A549 (cell line): ENCODE measurements at regions not wholly inside any gene's neighbourhood (a gene's known extent, or its start where the extent isn't known, plus 50 kb on each side); places are given as distances from the start of the nearest gene placed in this dataset.

Source experiments
- ATAC-seq, 2 experiments: fragments of 200-7000 bp in 1 of 2; fragments of >200 bp in 1 of 2; cut with Nextera tagmentation in 1 of 2; cut with Tn5 transposase in 1 of 2; 3 replicates each; pipeline versions ENCODE4 v1.8.0 to v1.9.1; 2018 to 2020; ENCODE audit warnings: mild to moderate bottlenecking in 1 of 2, moderate library complexity in 1 of 2
- CTCF ChIA-PET: fragments of 300-600 bp; sonication (Branson Sonifier 250); formaldehyde crosslinking; extraction: SDS; loops from one replicate; lab custom pipeline; 2021; ENCODE audit warnings: antibody characterized with exemption, inconsistent platforms; lab: Yijun Ruan, JAX
- POLR2A ChIA-PET: fragments of 350-600 bp; formaldehyde crosslinking; extraction: SDS; loops from one replicate; lab custom pipeline; 2021; ENCODE audit warnings: antibody characterized with exemption, inconsistent platforms; lab: Yijun Ruan, JAX
- DNase-seq, 2 experiments: peaks; one replicate each; pipeline versions ENCODE4 v3.0.0 to v3.0.0-alpha.2; 2011 to 2016; ENCODE audit warnings: low read depth in 1 of 2, low spot score in 1 of 2
- FAIRE-seq: peaks from 2 replicates; lab custom pipeline; 2011; peaks lifted over from hg19 to GRCh38; lab: Jason Lieb, UNC
- H3K27ac ChIP-seq, 2 experiments: fragments of >200 bp; sonication (Bioruptor Twin); formaldehyde crosslinking; 3 replicates each; pipeline ENCODE4 v1.5.1; 2016 to 2017
- H3K4me1 ChIP-seq: fragments of >200 bp; sonication (Bioruptor Twin); formaldehyde crosslinking; 3 replicates; pipeline ENCODE4 v1.6.1; 2016
- H3K4me2 ChIP-seq: fragments of >200 bp; sonication (Bioruptor Twin); formaldehyde crosslinking; 3 replicates; pipeline ENCODE4 v1.6.1; 2016
- H3K4me3 ChIP-seq: fragments of >200 bp; sonication (Bioruptor Twin); formaldehyde crosslinking; 3 replicates; pipeline ENCODE4 v1.5.1; 2016
- H3K9me3 ChIP-seq: fragments of >200 bp; sonication (Bioruptor Twin); formaldehyde crosslinking; 3 replicates; pipeline ENCODE4 v1.6.1; 2016
- BHLHE40 ChIP-seq: IDR thresholded peaks from 2 replicates; pipeline ENCODE4 v1.6.1; 2012; ENCODE audit warnings: low read depth, low read length, inconsistent platforms
- CHD4 ChIP-seq: fragments of 200-600 bp; sonication (generic); IDR thresholded peaks from 2 replicates; pipeline ENCODE4 v1.6.1; 2016; ENCODE audit warnings: antibody characterized with exemption, mild to moderate bottlenecking, borderline replicate concordance
- CTCF ChIP-seq: fragments of >200 bp; sonication (Bioruptor Twin); formaldehyde crosslinking; IDR thresholded peaks from 3 replicates; pipeline ENCODE4 v1.5.1; 2016
- E2F6 ChIP-seq: IDR thresholded peaks from 2 replicates; pipeline ENCODE4 v1.6.1; 2012; ENCODE audit warnings: low read depth, borderline replicate concordance
- EHF ChIP-seq: fragments of 250-450 bp; sonication (Bioruptor Pico); IDR thresholded peaks from 2 replicates; pipeline ENCODE4 v1.5.0; 2020; ENCODE audit warnings: mild to moderate bottlenecking
- EHMT2 ChIP-seq: fragments of 200-600 bp; sonication (generic); IDR thresholded peaks from 2 replicates; pipeline ENCODE4 v1.6.1; 2016; ENCODE audit warnings: antibody characterized with exemption, low read depth, mild to moderate bottlenecking, moderate library complexity
- FOSB ChIP-seq: fragments of 250-450 bp; sonication (Bioruptor Pico); IDR thresholded peaks from 2 replicates; pipeline ENCODE4 v1.5.0; 2020; ENCODE audit warnings: mild to moderate bottlenecking, moderate library complexity
- FOSL2 ChIP-seq, 2 experiments: fragments of 450-650 bp in 1 of 2; fragments of >200 bp in 1 of 2; sonication (Bioruptor Twin) in 1 of 2; formaldehyde crosslinking; IDR thresholded peaks; 2 replicates each; pipeline versions ENCODE4 v1.5.0 to v1.6.1; 2016 to 2020; ENCODE audit warnings: mild to moderate bottlenecking in 1 of 2, moderate library complexity in 1 of 2
- FOXS1 ChIP-seq: fragments of 250-450 bp; sonication (Bioruptor Pico); IDR thresholded peaks from 2 replicates; pipeline ENCODE4 v1.5.0; 2020; ENCODE audit warnings: mild to moderate bottlenecking, moderate library complexity
- HDAC2 ChIP-seq: fragments of 200-600 bp; sonication (generic); IDR thresholded peaks from 2 replicates; pipeline ENCODE4 v1.6.1; 2016
- HOXA7 ChIP-seq: fragments of 250-450 bp; sonication (Bioruptor Pico); IDR thresholded peaks from 2 replicates; pipeline ENCODE4 v1.5.0; 2020; ENCODE audit warnings: mild to moderate bottlenecking, moderate library complexity
- HOXB5 ChIP-seq: fragments of 250-450 bp; sonication (Bioruptor Pico); IDR thresholded peaks from 2 replicates; pipeline ENCODE4 v1.5.0; 2020; ENCODE audit warnings: mild to moderate bottlenecking, moderate library complexity
- KDM5A ChIP-seq: fragments of 200-600 bp; sonication (generic); IDR thresholded peaks from 2 replicates; pipeline ENCODE4 v1.6.1; 2016; ENCODE audit warnings: antibody characterized with exemption, mild to moderate bottlenecking
- MAFK ChIP-seq: fragments of 450-650 bp; IDR thresholded peaks from 2 replicates; pipeline ENCODE4 v1.6.1; 2014; ENCODE audit not compliant: partially characterized antibody
- MAZ ChIP-seq: fragments of 150-350 bp; IDR thresholded peaks from 2 replicates; pipeline ENCODE4 v1.6.1; 2014; ENCODE audit warnings: antibody characterized with exemption, low read depth, low read length, borderline replicate concordance
- NPAS2 ChIP-seq: fragments of 250-450 bp; sonication (Bioruptor Pico); IDR thresholded peaks from 2 replicates; pipeline ENCODE4 v1.8.0; 2022; ENCODE audit warnings: mild to moderate bottlenecking, moderate library complexity, borderline replicate concordance
- POLR2AphosphoS2 ChIP-seq: conservative IDR thresholded peaks from 2 replicates; pipeline ENCODE4 v1.6.1; 2012; ENCODE audit warnings: low read length, improper control_type of control experiment, inconsistent platforms
- RAD21 ChIP-seq, 2 experiments: fragments of >200 bp in 1 of 2; sonication (Bioruptor Twin) in 1 of 2; formaldehyde crosslinking in 1 of 2; IDR thresholded peaks in 1 of 2; conservative IDR thresholded peaks in 1 of 2; 2 replicates in 1 of 2; 3 replicates in 1 of 2; pipeline ENCODE4 v1.6.1; 2012 to 2018; ENCODE audit warnings: inconsistent platforms in 1 of 2
- RCOR1 ChIP-seq: fragments of 150-350 bp; IDR thresholded peaks from 2 replicates; pipeline ENCODE4 v1.6.1; 2014; ENCODE audit warnings: antibody characterized with exemption, low read length, low read depth
- SMC3 ChIP-seq: fragments of >200 bp; sonication (Bioruptor Twin); formaldehyde crosslinking; IDR thresholded peaks from 3 replicates; pipeline ENCODE4 v1.6.1; 2018; ENCODE audit warnings: inconsistent platforms
- SREBF2 ChIP-seq: fragments of 450-650 bp; IDR thresholded peaks from 2 replicates; pipeline ENCODE4 v1.6.1; 2014; ENCODE audit warnings: mild to moderate bottlenecking, moderate library complexity
- TP53 ChIP-seq: fragments of 250-450 bp; sonication (Bioruptor Pico); IDR thresholded peaks from 2 replicates; pipeline ENCODE4 v1.5.0; 2021; ENCODE audit warnings: mild to moderate bottlenecking, moderate library complexity
- ZC3H11A ChIP-seq: fragments of 450-650 bp; IDR thresholded peaks from 2 replicates; pipeline ENCODE4 v1.6.1; 2014; ENCODE audit warnings: antibody characterized with exemption, mild to moderate bottlenecking
- WGBS: methylation state at CpG from one replicate; pipeline ENCODE4 v1.1.6; 2017; ENCODE audit errors: missing lambda C conversion rate; 5-methylcytosine and 5-hydroxymethylcytosine counted together
- TF ChIP-seq, protein P1 (sequence below): IDR thresholded peaks from 2 replicates; pipeline ENCODE4 v1.6.1; 2012

GRCh38 chr13:50401721-50402465, 386.6 kb downstream of the KCNRG start:
- no peak overlapping the region for H3K4me2 ChIP-seq
- 48% methylated on average over 3 of the region's 3 CpGs for WGBS
- no peak overlapping the region for H3K27ac ChIP-seq

GRCh38 chr13:50403311-50403710, 388.1 kb downstream of the KCNRG start:
- FAIRE-seq (no peak), ATAC-seq (peak in 1 of 2 experiments; percentile 35; a peak in 1 of 6 replicates), DNase-seq (peak in 1 of 2 experiments; percentile 46)
- Histone ChIP-seq H3K4me3 (no peak overlapping the region), H3K4me1 (peaks cover 21% of the 10 kb centered on the region), H3K27ac (peak overlapping the region in 1 of 2 experiments; percentile 39; a peak in 2 of 6 replicates), H3K4me2 (peak overlapping the region; percentile 39), H3K9me3 (no peaks in the 10 kb centered on the region)
- TF ChIP-seq EHF (CRISPR knock-in tag) = no peak
- no peak for TF ChIP-seq HOXA7 (CRISPR knock-in tag)
- no peak for TF ChIP-seq RCOR1
- no peak for TF ChIP-seq ZC3H11A
- no peak for TF ChIP-seq CHD4
- TF ChIP-seq E2F6 = no peak
- no peak for TF ChIP-seq FOSB (CRISPR knock-in tag)
- ChIA-PET POLR2A (no interaction called here), CTCF (no interaction called here)
- WGBS = 0% methylated on average over 1 of the region's 1 CpG

More at GRCh38 chr13:50401721-50402465, 386.6 kb downstream of the KCNRG start:
- FAIRE-seq (no peak), DNase-seq (no peak), ATAC-seq (no peak)
- H3K9me3 ChIP-seq = no peaks in the 10 kb centered on the region
- ChIA-PET CTCF (no interaction called here), POLR2A (no interaction called here)
- TF ChIP-seq E2F6 (no peak), MAFK (no peak), KDM5A (no peak), MAZ (no peak), FOXS1 (CRISPR knock-in tag) (no peak), POLR2AphosphoS2 (no peak), RAD21 (conservative IDR thresholded peaks at IDR 0.05 in 1 of 2, IDR thresholded peaks at IDR 0.05 in 1 of 2) (no peak)
- peaks cover 21% of the 10 kb centered on the region for H3K4me1 ChIP-seq
- H3K4me3 ChIP-seq = no peak overlapping the region

DNA sequence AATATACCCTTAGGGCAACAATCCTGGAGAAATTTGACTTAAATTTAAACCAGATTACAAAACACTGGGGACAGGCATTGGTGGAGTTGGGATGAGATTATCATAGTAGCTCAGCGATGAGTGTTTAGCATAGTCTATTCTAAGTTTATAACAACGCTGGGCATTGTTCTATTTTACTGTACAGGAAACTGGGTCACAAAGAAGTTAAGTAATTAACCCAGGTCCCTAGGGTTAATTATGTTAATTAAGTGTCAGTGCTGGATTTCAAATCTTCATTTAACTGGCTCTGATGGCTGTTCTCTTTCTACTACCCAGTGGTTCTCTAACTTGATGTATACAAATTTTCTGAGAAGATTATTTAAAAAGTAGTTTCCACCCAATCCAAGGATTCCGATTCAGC, 388.9 kb downstream of the KCNRG start:
- CTCF ChIA-PET = no interaction called here

More for the DNA sequence above, 388.9 kb downstream of the KCNRG start:
- no peak overlapping the region for H3K4me2 ChIP-seq
- no peak for DNase-seq
- 86% methylated on average over 3 of the region's 3 CpGs for WGBS
- H3K9me3 ChIP-seq = no peaks in the 10 kb centered on the region
- H3K4me1 ChIP-seq = peaks cover 21% of the 10 kb centered on the region
- H3K4me3 ChIP-seq = no peak overlapping the region
- TF ChIP-seq TP53 (no peak), NPAS2 (CRISPR knock-in tag) (no peak), SREBF2 (no peak), HOXA7 (CRISPR knock-in tag) (no peak), HDAC2 (no peak), FOSL2 (IDR thresholded peaks at IDR 0.05) (no peak), FOSL2 (CRISPR knock-in tag; IDR thresholded peaks at IDR 0.05) (no peak), SMC3 (no peak), EHMT2 (no peak), CTCF (no peak), HOXB5 (no peak), BHLHE40 (no peak)
- TF ChIP-seq, protein P1, sequence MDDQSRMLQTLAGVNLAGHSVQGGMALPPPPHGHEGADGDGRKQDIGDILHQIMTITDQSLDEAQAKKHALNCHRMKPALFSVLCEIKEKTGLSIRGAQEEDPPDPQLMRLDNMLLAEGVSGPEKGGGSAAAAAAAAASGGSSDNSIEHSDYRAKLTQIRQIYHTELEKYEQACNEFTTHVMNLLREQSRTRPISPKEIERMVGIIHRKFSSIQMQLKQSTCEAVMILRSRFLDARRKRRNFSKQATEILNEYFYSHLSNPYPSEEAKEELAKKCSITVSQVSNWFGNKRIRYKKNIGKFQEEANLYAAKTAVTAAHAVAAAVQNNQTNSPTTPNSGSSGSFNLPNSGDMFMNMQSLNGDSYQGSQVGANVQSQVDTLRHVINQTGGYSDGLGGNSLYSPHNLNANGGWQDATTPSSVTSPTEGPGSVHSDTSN = no peak
- no peak for FAIRE-seq
- POLR2A ChIA-PET = no interaction called here
- H3K27ac ChIP-seq = no peak overlapping the region; a peak in 2 of 6 replicates
- no peak for ATAC-seq
